ENCODE measurements at regions not wholly inside any gene's neighbourhood (a gene's known extent, or its start where the extent isn't known, plus 50 kb on each side); places are given as distances from the start of the nearest gene placed in this dataset.

- 57 to 63% methylated on average over 5 of the region's 5 CpGs for WGBS, 2 donors
- no peaks in the 10 kb centered on the region for H3K4me1 ChIP-seq
- H3K27ac ChIP-seq = no peak overlapping the region
- H3K27me3 ChIP-seq = no peaks in the 10 kb centered on the region
- H3K4me3 ChIP-seq = no peak overlapping the region
- TF ChIP-seq CTCF (IDR thresholded peaks at IDR 0.05) (no peak), POLR2A (IDR thresholded peaks at IDR 0.05) (no peak)
- no peaks in the 10 kb centered on the region for H3K36me3 ChIP-seq (ENCODE audit: low read depth, missing control alignments)
- no peaks in the 10 kb centered on the region for H3K9me3 ChIP-seq
- intact Hi-C loops (cut with DNase I; ENCODE audit: low total_unique reads) = no loop called here
- no peak for DNase-seq
These were observed 155.8 kb downstream of the TDRD15 start for GRCh38 chr2:21279525-21279924.

- WGBS, 2 donors = 70 to 73% methylated on average over 4 of the region's 4 CpGs
- Histone ChIP-seq H3K27ac (no peak overlapping the region), H3K4me3 (no peak overlapping the region), H3K27me3 (no peaks in the 10 kb centered on the region), H3K4me1 (no peaks in the 10 kb centered on the region), H3K9me3 (no peaks in the 10 kb centered on the region), H3K36me3 (ENCODE audit: low read depth, missing control alignments) (no peaks in the 10 kb centered on the region)
- intact Hi-C loops (cut with DNase I; ENCODE audit: low total_unique reads) = no loop called here
- no peak for DNase-seq
- TF ChIP-seq CTCF (IDR thresholded peaks at IDR 0.05) (no peak), POLR2A (IDR thresholded peaks at IDR 0.05) (no peak)
These were observed 157.0 kb downstream of the TDRD15 start for GRCh38 chr2:21280793-21281192.

DNA sequence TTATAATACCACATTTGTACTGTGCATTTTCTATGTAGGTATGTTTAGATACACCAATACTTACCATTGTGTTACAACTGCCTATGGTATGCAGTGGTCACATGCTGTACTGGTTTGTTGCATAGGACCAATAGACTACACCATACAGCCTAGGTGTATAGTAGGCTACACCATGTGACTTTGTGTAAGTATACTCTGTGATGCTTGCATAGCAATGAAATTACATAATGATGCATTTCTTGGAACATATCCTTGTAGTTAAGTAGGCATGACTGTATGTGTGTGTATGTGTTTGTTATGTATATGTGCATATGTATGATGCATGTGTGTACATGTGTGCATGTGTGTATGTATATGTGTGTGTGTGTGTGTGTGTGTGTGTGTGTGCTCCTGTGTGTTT, 157.6 kb downstream of the TDRD15 start:
- Histone ChIP-seq H3K36me3 (ENCODE audit: low read depth, missing control alignments) (no peaks in the 10 kb centered on the region), H3K4me1 (no peaks in the 10 kb centered on the region), H3K27me3 (no peaks in the 10 kb centered on the region), H3K9me3 (no peaks in the 10 kb centered on the region), H3K4me3 (no peak overlapping the region), H3K27ac (no peak overlapping the region)
- DNase-seq = no peak
- intact Hi-C loops (cut with DNase I; ENCODE audit: low total_unique reads) = no loop called here
- TF ChIP-seq CTCF (IDR thresholded peaks at IDR 0.05) (no peak), POLR2A (IDR thresholded peaks at IDR 0.05) (no peak)

- intact Hi-C loops (cut with DNase I; ENCODE audit: low total_unique reads) = no loop called here
- H3K4me3 ChIP-seq = no peak overlapping the region
- H3K9me3 ChIP-seq = no peaks in the 10 kb centered on the region
- H3K36me3 ChIP-seq (ENCODE audit: low read depth, missing control alignments) = no peaks in the 10 kb centered on the region
- DNase-seq = no peak
- H3K27ac ChIP-seq = no peak overlapping the region
- no peaks in the 10 kb centered on the region for H3K27me3 ChIP-seq
- 67 to 70% methylated on average over 7 to 8 of the region's 8 CpGs for WGBS, 2 donors
- no peak for TF ChIP-seq CTCF (IDR thresholded peaks at IDR 0.05)
- no peak for TF ChIP-seq POLR2A (IDR thresholded peaks at IDR 0.05)
- no peaks in the 10 kb centered on the region for H3K4me1 ChIP-seq
These were observed 158.2 kb downstream of the TDRD15 start for GRCh38 chr2:21281791-21282514.

DNA sequence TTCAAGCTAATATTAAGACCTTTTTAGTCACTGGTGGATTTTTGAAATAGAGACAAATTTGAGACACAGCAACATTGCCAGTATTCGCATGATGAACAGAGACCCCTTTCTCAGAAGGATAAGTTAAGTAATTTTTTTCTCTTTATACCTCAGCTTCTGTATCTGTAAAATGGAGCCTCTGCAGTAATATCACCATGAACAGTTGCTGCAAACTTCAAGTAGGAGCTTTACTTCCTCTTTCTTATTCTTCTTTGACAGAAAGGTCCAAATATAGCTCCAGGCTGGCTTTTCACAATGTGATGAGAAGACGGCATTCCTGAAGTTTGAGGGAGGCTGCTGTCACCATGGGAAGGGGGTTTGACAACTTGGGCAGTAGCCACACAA, 158.7 kb downstream of the TDRD15 start:
- TF ChIP-seq POLR2A (IDR thresholded peaks at IDR 0.05) (no peak), CTCF (IDR thresholded peaks at IDR 0.05) (no peak)
- no peaks in the 10 kb centered on the region for H3K4me1 ChIP-seq
- no peak for DNase-seq
- H3K36me3 ChIP-seq (ENCODE audit: low read depth, missing control alignments) = no peaks in the 10 kb centered on the region
- intact Hi-C loops (cut with DNase I; ENCODE audit: low total_unique reads) = no loop called here
- WGBS, 2 donors = 69 to 83% methylated on average over 2 of the region's 2 CpGs
- no peaks in the 10 kb centered on the region for H3K9me3 ChIP-seq
- no peaks in the 10 kb centered on the region for H3K27me3 ChIP-seq
- no peak overlapping the region for H3K27ac ChIP-seq
- no peak overlapping the region for H3K4me3 ChIP-seq

Data from testis (tissue), 2 donors.